ENCODE measurements at regions not wholly inside any gene's neighbourhood (a gene's known extent, or its start where the extent isn't known, plus 50 kb on each side); places are given as distances from the start of the nearest gene placed in this dataset.
"Not testable (repeated sequence)": the region's sequence is repeated elsewhere in the genome, so short reads cannot be mapped to it uniquely, and the experiment has no call there.

- H3K36me3 ChIP-seq (ENCODE audit: insufficient read depth, low read length); DNase-seq (ENCODE audit: insufficient read length, low spot score, missing footprints); H3K4me2 ChIP-seq (ENCODE audit: insufficient read depth, low read length); H2AFZ ChIP-seq (ENCODE audit: low read length); H3K4me1 ChIP-seq (ENCODE audit: insufficient read depth, low read length); H3K9me3 ChIP-seq (ENCODE audit: low read depth, low read length); H3K4me3 ChIP-seq (ENCODE audit: insufficient read depth, low read length); H4K20me1 ChIP-seq (ENCODE audit: insufficient read depth, low read length); H3K27ac ChIP-seq (ENCODE audit: low read depth, low read length); H3K27me3 ChIP-seq (ENCODE audit: insufficient read depth, low read length); H3K79me2 ChIP-seq (ENCODE audit: insufficient read depth, low read length): not testable (repeated sequence)
These were observed 194.7 kb upstream of the TP53TG3 start for GRCh38 chr16:32870628-32871027.

- not testable (repeated sequence) for H3K4me2 ChIP-seq (ENCODE audit: insufficient read depth, low read length); DNase-seq (ENCODE audit: insufficient read length, low spot score, missing footprints); H3K27ac ChIP-seq (ENCODE audit: low read depth, low read length); H3K4me1 ChIP-seq (ENCODE audit: insufficient read depth, low read length); H4K20me1 ChIP-seq (ENCODE audit: insufficient read depth, low read length); H3K36me3 ChIP-seq (ENCODE audit: insufficient read depth, low read length); H3K9me3 ChIP-seq (ENCODE audit: low read depth, low read length); H2AFZ ChIP-seq (ENCODE audit: low read length); H3K4me3 ChIP-seq (ENCODE audit: insufficient read depth, low read length); H3K27me3 ChIP-seq (ENCODE audit: insufficient read depth, low read length); H3K79me2 ChIP-seq (ENCODE audit: insufficient read depth, low read length)
These were observed 192.4 kb upstream of the TP53TG3 start for GRCh38 chr16:32868334-32868733.

- not testable (repeated sequence) for DNase-seq (ENCODE audit: insufficient read length, low spot score, missing footprints); H3K9me3 ChIP-seq (ENCODE audit: low read depth, low read length); H3K4me3 ChIP-seq (ENCODE audit: insufficient read depth, low read length)
These were observed 189.3 kb upstream of the TP53TG3 start for GRCh38 chr16:32865284-32865683.

GRCh38 chr16:32861476-32862201, 185.7 kb upstream of the TP53TG3 start:
- H3K79me2 ChIP-seq (ENCODE audit: insufficient read depth, low read length); H3K4me3 ChIP-seq (ENCODE audit: insufficient read depth, low read length); H3K4me1 ChIP-seq (ENCODE audit: insufficient read depth, low read length); H3K27ac ChIP-seq (ENCODE audit: low read depth, low read length); H3K27me3 ChIP-seq (ENCODE audit: insufficient read depth, low read length); H3K4me2 ChIP-seq (ENCODE audit: insufficient read depth, low read length); H3K36me3 ChIP-seq (ENCODE audit: insufficient read depth, low read length); H2AFZ ChIP-seq (ENCODE audit: low read length); DNase-seq (ENCODE audit: insufficient read length, low spot score, missing footprints); H4K20me1 ChIP-seq (ENCODE audit: insufficient read depth, low read length); H3K9me3 ChIP-seq (ENCODE audit: low read depth, low read length): not testable (repeated sequence)

More at GRCh38 chr16:32865284-32865683, 189.3 kb upstream of the TP53TG3 start:
- H3K27me3 ChIP-seq (ENCODE audit: insufficient read depth, low read length); H3K79me2 ChIP-seq (ENCODE audit: insufficient read depth, low read length); H4K20me1 ChIP-seq (ENCODE audit: insufficient read depth, low read length); H2AFZ ChIP-seq (ENCODE audit: low read length); H3K27ac ChIP-seq (ENCODE audit: low read depth, low read length); H3K4me2 ChIP-seq (ENCODE audit: insufficient read depth, low read length); H3K36me3 ChIP-seq (ENCODE audit: insufficient read depth, low read length); H3K4me1 ChIP-seq (ENCODE audit: insufficient read depth, low read length): not testable (repeated sequence)

GRCh38 chr16:32847379-32847778, 171.4 kb upstream of the TP53TG3 start:
- not testable (repeated sequence) for H2AFZ ChIP-seq (ENCODE audit: low read length); H3K4me1 ChIP-seq (ENCODE audit: insufficient read depth, low read length); H3K9me3 ChIP-seq (ENCODE audit: low read depth, low read length)

GRCh38 chr16:32845572-32845971, 169.6 kb upstream of the TP53TG3 start:
- H3K36me3 ChIP-seq (ENCODE audit: insufficient read depth, low read length); H3K27ac ChIP-seq (ENCODE audit: low read depth, low read length); H4K20me1 ChIP-seq (ENCODE audit: insufficient read depth, low read length); H3K79me2 ChIP-seq (ENCODE audit: insufficient read depth, low read length); H3K4me3 ChIP-seq (ENCODE audit: insufficient read depth, low read length); H3K4me1 ChIP-seq (ENCODE audit: insufficient read depth, low read length); H3K4me2 ChIP-seq (ENCODE audit: insufficient read depth, low read length); H2AFZ ChIP-seq (ENCODE audit: low read length); DNase-seq (ENCODE audit: insufficient read length, low spot score, missing footprints); H3K9me3 ChIP-seq (ENCODE audit: low read depth, low read length); H3K27me3 ChIP-seq (ENCODE audit: insufficient read depth, low read length): not testable (repeated sequence)

More at GRCh38 chr16:32847379-32847778, 171.4 kb upstream of the TP53TG3 start:
- H3K27ac ChIP-seq (ENCODE audit: low read depth, low read length); H3K4me2 ChIP-seq (ENCODE audit: insufficient read depth, low read length); H3K79me2 ChIP-seq (ENCODE audit: insufficient read depth, low read length); DNase-seq (ENCODE audit: insufficient read length, low spot score, missing footprints); H3K27me3 ChIP-seq (ENCODE audit: insufficient read depth, low read length); H4K20me1 ChIP-seq (ENCODE audit: insufficient read depth, low read length); H3K4me3 ChIP-seq (ENCODE audit: insufficient read depth, low read length); H3K36me3 ChIP-seq (ENCODE audit: insufficient read depth, low read length): not testable (repeated sequence)

GRCh38 chr16:32842844-32843243, 166.9 kb upstream of the TP53TG3 start:
- H3K4me1 ChIP-seq (ENCODE audit: insufficient read depth, low read length); H3K27ac ChIP-seq (ENCODE audit: low read depth, low read length); H2AFZ ChIP-seq (ENCODE audit: low read length); H3K4me3 ChIP-seq (ENCODE audit: insufficient read depth, low read length); H4K20me1 ChIP-seq (ENCODE audit: insufficient read depth, low read length); H3K79me2 ChIP-seq (ENCODE audit: insufficient read depth, low read length); H3K27me3 ChIP-seq (ENCODE audit: insufficient read depth, low read length); H3K36me3 ChIP-seq (ENCODE audit: insufficient read depth, low read length); H3K4me2 ChIP-seq (ENCODE audit: insufficient read depth, low read length); H3K9me3 ChIP-seq (ENCODE audit: low read depth, low read length); DNase-seq (ENCODE audit: insufficient read length, low spot score, missing footprints): not testable (repeated sequence)

GRCh38 chr16:32807280-32807679, 131.3 kb upstream of the TP53TG3 start:
- not testable (repeated sequence) for H3K27me3 ChIP-seq (ENCODE audit: insufficient read depth, low read length); H3K4me2 ChIP-seq (ENCODE audit: insufficient read depth, low read length); H3K27ac ChIP-seq (ENCODE audit: low read depth, low read length); H3K79me2 ChIP-seq (ENCODE audit: insufficient read depth, low read length); H4K20me1 ChIP-seq (ENCODE audit: insufficient read depth, low read length); H3K9me3 ChIP-seq (ENCODE audit: low read depth, low read length); H2AFZ ChIP-seq (ENCODE audit: low read length); DNase-seq (ENCODE audit: insufficient read length, low spot score, missing footprints); H3K4me3 ChIP-seq (ENCODE audit: insufficient read depth, low read length); H3K4me1 ChIP-seq (ENCODE audit: insufficient read depth, low read length); H3K36me3 ChIP-seq (ENCODE audit: insufficient read depth, low read length)

- not testable (repeated sequence) for H3K79me2 ChIP-seq (ENCODE audit: insufficient read depth, low read length); H3K27me3 ChIP-seq (ENCODE audit: insufficient read depth, low read length); H3K4me2 ChIP-seq (ENCODE audit: insufficient read depth, low read length); H2AFZ ChIP-seq (ENCODE audit: low read length); H3K9me3 ChIP-seq (ENCODE audit: low read depth, low read length); H3K4me3 ChIP-seq (ENCODE audit: insufficient read depth, low read length); DNase-seq (ENCODE audit: insufficient read length, low spot score, missing footprints); H3K4me1 ChIP-seq (ENCODE audit: insufficient read depth, low read length); H4K20me1 ChIP-seq (ENCODE audit: insufficient read depth, low read length); H3K27ac ChIP-seq (ENCODE audit: low read depth, low read length); H3K36me3 ChIP-seq (ENCODE audit: insufficient read depth, low read length)
These were observed 129.7 kb upstream of the TP53TG3 start for GRCh38 chr16:32805639-32806038.
